OCI-M1 (cell line): ENCODE measurements at regions not wholly inside any gene's neighbourhood (a gene's known extent, or its start where the extent isn't known, plus 50 kb on each side); places are given as distances from the start of the nearest gene placed in this dataset.
A peak's percentile ranks its signal among the peaks of the same experiment; 100 is the strongest.

Experiments used
- DNase-seq: peaks from one replicate; lab custom pipeline; 2025; lab: John Stamatoyannopoulos, UW

GRCh38 chr3:150168698-150169097 lies 198.0 kb upstream of the PFN2 start:
- DNase-seq: peak; percentile 71

GRCh38 chr3:150165396-150166094 lies 194.8 kb upstream of the PFN2 start:
- DNase-seq: no peak

GRCh38 chr3:150161011-150161410 lies 190.3 kb upstream of the PFN2 start:
- DNase-seq: no peak

- no peak for DNase-seq
Measured at GRCh38 chr3:150158943-150159625, 188.4 kb upstream of the PFN2 start.

- DNase-seq: no peak
Measured at GRCh38 chr3:150152567-150152966, 181.9 kb upstream of the PFN2 start.

- DNase-seq: no peak
Measured at GRCh38 chr3:150150633-150151032, 179.9 kb upstream of the PFN2 start.

- no peak for DNase-seq
Measured at GRCh38 chr3:150149651-150150051, 179.0 kb upstream of the PFN2 start.

GRCh38 chr3:150148227-150148626 lies 177.5 kb upstream of the PFN2 start:
- DNase-seq: no peak

- no peak for DNase-seq
Measured at GRCh38 chr3:150147776-150148175, 177.1 kb upstream of the PFN2 start.

GRCh38 chr3:150146991-150147761 lies 176.5 kb upstream of the PFN2 start:
- DNase-seq: peak; percentile 1

- no peak for DNase-seq
Measured at GRCh38 chr3:150145659-150146058, 175.0 kb upstream of the PFN2 start.

- DNase-seq: no peak
Measured at GRCh38 chr3:150144191-150144708, 173.6 kb upstream of the PFN2 start.

- DNase-seq: no peak
Measured at GRCh38 chr3:150142936-150143335, 172.2 kb upstream of the PFN2 start.

- no peak for DNase-seq
Measured at GRCh38 chr3:150141790-150142326, 171.2 kb upstream of the PFN2 start.

- no peak for DNase-seq
Measured at GRCh38 chr3:150140614-150141321, 170.1 kb upstream of the PFN2 start.

- no peak for DNase-seq
Measured at GRCh38 chr3:150138824-150139223, 168.1 kb upstream of the PFN2 start.

GRCh38 chr3:150136242-150136641 lies 165.5 kb upstream of the PFN2 start:
- no peak for DNase-seq

GRCh38 chr3:150135287-150135721 lies 164.6 kb upstream of the PFN2 start:
- no peak for DNase-seq

- DNase-seq: no peak
Measured at GRCh38 chr3:150133293-150133692, 162.6 kb upstream of the PFN2 start.

GRCh38 chr3:150132101-150132749 lies 161.5 kb upstream of the PFN2 start:
- peak; percentile 28 for DNase-seq

- DNase-seq: no peak
Measured at GRCh38 chr3:150131663-150132062, 161.0 kb upstream of the PFN2 start.
